ENCODE measurements at regions not wholly inside any gene's neighbourhood (a gene's known extent, or its start where the extent isn't known, plus 50 kb on each side); places are given as distances from the start of the nearest gene placed in this dataset.

DNA sequence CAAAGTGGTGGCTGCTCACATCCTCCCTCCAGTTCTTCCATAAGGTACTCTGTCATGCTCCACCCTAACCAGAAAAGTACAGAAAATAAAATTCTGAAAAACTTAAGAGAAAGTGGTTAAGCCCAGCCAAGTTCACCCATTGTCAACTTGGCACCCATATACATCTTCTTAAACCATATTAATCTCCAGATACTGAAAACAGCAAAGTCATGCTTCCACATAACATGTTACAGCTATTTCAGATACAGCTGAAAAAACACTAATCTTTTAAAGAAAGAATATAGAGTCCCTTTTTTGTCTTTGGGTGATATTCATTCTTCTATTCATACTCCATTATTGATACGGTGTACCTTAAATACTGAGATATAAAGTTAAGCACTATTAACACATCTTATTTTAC is 577.8 kb downstream of the KCNT2 start:
- TF ChIP-seq PAX5 (IDR thresholded peaks at IDR 0.05; ENCODE audit: insufficient read depth, low read length, severe bottlenecking), result no peak
- no peak for TF ChIP-seq POLR2AphosphoS5 (IDR thresholded peaks at IDR 0.05; ENCODE audit: low read depth, low read length)
- TF ChIP-seq TAF1 (IDR thresholded peaks at IDR 0.05; ENCODE audit: low read depth, low read length), result no peak
- no peak for TF ChIP-seq POLR2A (IDR thresholded peaks at IDR 0.05; ENCODE audit: low read depth, low read length)
- TF ChIP-seq SPI1 (IDR thresholded peaks at IDR 0.05; ENCODE audit: low read depth, low read length), result no peak
- no peak for TF ChIP-seq POU2F2 (IDR thresholded peaks at IDR 0.05; ENCODE audit: low read depth, low read length)
